HS-27A (cell line): ENCODE measurements at regions not wholly inside any gene's neighbourhood (a gene's known extent, or its start where the extent isn't known, plus 50 kb on each side); places are given as distances from the start of the nearest gene placed in this dataset.
"Not testable (repeated sequence)": the region's sequence is repeated elsewhere in the genome, so short reads cannot be mapped to it uniquely, and the experiment has no call there.

Source experiments
- DNase-seq: peaks from one replicate; pipeline ENCODE4 v3.0.0-alpha.2; 2012; ENCODE audit warnings: low read depth, missing footprints

DNA sequence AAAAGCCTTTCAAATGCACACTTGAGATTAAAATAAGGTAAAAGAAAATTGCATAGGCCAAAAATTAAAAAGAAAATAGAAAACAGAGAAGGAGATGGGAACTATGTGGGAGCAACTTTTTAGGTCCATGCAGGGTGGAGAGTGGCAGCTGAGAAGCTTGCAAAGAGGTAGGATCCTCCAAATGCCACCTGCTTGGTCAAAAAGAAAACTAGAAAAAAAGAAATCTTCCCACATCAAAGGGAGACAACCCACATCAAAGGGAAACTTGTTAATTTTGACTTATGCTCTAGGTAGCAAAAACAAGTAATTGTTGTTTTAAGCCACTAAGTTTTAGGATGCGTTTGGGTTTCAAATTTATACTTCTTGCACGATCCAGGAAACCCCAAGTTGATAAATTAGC lies 342.9 kb downstream of the IL20RB start:
- no peak for DNase-seq

GRCh38 chr3:137304313-137305056 lies 346.7 kb downstream of the IL20RB start:
- no peak for DNase-seq

DNA sequence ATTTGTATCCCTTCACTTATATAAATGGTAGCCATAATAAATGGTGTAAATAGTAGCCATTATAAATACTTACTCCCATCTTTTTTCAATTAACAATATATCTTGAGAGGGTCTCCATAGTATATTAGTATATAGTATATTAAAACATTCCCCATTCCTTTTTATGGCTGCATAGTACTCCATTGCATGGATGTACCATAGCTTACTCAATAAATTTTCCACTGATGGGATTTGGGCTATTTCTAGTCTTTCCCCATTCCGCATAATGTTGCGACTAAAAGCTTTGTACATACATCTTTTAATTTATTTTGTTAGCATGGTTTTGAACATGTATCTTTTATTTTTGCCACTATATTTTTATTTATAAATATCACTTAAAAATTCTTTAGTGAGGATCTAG lies 366.3 kb downstream of the IL20RB start:
- no peak for DNase-seq

GRCh38 chr3:137325170-137325569 lies 367.4 kb downstream of the IL20RB start:
- DNase-seq = no peak

GRCh38 chr3:137325934-137326333 lies 368.2 kb downstream of the IL20RB start:
- DNase-seq = no peak

- DNase-seq = no peak
Measured at GRCh38 chr3:137329594-137329993, 371.8 kb downstream of the IL20RB start.

- no peak for DNase-seq
Measured at GRCh38 chr3:137330246-137330645, 372.5 kb downstream of the IL20RB start.

DNA sequence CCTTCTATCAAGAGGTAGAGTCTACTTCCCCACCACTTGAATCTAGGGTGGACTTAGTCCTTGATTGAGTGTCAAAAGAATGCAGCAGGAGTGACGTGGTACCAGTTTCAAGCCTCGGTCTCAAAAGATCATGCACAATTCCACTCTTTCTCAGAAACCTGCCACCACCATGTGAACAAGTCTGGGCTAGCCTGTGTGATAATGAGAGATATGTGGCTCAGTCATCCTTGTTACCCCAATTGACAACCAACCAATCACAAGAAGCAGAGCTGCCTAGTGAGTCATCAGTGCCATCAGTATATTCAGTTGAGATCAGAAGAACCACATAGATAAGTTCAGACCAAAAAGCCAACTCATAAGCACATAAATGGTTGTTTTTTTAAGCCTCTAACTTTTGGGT lies 374.5 kb downstream of the IL20RB start:
- DNase-seq = no peak

GRCh38 chr3:137335478-137335877 lies 377.7 kb downstream of the IL20RB start:
- DNase-seq = no peak

DNA sequence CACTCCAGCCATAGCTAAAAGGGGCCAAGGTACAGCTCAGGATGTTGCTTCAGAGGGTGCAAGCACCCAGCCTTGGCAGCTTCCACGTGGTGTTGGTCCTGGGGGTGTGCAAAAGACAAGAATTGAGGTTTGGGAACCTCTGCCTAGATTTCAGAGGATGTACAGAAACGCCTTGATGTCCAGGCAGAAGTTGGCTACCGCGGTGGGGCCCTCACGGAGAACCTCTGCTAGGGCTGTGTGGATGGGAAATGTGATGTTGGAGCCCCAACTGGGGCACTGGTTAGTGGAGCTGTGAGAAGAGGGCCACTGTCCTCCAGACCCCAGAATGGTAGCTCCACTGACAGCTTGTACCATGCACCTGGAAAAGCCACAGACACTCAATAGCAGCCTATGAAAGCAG lies 380.6 kb downstream of the IL20RB start:
- not testable (repeated sequence) for DNase-seq

GRCh38 chr3:137343283-137343682 lies 385.5 kb downstream of the IL20RB start:
- no peak for DNase-seq

DNA sequence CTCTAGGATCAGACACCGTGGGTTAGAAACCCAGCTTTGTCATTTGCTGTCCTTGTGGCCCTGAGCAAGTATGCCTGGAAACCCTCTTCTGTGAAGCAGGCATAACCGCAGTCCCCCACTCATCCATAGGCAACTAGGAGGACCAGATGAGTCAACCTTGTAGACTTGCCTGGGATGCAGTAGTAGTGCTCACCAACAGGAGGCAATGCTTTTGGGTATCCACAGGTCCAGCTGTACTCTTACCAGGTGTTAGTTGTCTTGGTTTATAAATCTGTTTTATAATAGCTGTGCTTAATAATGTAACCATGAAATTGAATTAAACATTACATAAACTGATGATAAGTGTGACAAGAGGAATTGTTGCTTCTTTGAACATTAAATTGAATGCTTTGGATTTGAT lies 389.3 kb downstream of the IL20RB start:
- DNase-seq = no peak

DNA sequence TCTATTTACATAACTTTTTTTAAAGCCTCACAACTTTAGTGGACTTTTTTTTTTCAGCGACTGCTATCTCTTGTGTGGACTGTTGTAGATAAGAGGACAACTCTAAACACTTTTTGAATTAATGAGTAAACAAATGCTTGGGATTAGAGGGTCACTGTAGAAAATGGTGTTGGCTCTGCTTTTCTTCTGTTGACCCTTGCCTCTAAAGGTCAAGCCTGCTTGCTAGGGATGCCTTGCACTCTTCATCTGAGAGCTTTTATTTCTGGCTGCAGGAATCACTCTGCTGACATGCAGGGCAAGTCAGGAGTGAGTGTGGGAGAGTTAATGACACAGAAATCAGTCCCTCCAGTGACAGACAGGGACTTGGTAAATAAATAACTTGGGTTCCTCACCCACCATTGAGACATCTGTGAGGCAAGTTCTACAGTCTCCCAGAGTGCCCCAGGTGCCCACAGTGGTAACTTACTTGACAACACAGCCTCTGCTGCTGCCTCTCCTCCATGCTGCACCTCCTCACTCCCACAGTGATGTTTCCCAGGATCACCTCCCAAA lies 390.1 kb downstream of the IL20RB start:
- no peak for DNase-seq

DNA sequence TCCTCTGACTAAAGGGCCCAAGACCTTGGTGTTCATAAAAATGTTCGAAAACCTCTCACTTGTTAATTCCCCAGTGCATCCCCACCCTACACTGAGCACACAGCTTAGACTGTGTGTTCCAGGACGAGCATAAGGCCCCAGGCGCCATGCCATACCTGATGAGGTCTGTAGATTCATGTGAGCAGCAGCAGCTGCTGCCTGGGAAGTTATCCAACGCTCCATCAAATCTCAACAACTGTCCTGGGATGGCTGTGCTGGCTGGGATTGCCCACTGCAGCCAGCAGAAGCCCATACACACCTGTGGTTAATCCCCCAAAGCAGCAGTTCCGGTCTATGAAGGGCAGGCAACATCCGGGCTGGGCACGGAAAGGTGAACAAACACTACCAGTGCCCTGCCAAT lies 391.2 kb downstream of the IL20RB start:
- no peak for DNase-seq

GRCh38 chr3:137349557-137350348 lies 392.0 kb downstream of the IL20RB start:
- DNase-seq = no peak

- no peak for DNase-seq
Measured at GRCh38 chr3:137360531-137361201, 402.9 kb downstream of the IL20RB start.

DNA sequence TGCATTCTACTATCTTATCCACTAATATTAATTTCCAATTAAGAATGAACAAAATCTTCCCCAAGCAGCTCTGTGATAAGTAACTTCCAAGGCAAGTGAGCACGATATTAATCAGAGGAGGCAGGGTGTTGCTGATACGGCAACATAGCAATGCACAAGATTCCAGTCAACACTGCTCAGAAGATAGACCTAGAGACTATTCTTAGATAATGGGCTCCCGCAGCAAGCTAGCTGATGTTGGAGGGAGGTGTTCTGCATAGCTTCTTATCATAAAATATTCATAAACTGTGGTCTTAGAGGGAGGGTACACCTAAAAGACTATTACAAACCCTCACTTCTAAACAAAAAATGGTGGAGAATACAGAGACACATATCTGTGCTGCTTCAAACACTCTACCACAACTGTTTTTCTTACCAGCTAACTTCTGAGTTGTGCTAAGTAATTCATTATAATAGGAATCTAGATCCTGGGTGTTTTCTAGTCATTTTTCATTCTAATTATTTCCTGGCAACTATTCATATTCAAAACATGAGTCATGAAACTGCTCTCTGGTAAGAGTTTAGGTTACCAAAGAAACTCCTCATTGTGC lies 382.0 kb upstream of the SOX14 start:
- DNase-seq = no peak

- no peak for DNase-seq
Measured at GRCh38 chr3:137385922-137386321, 378.2 kb upstream of the SOX14 start.

DNA sequence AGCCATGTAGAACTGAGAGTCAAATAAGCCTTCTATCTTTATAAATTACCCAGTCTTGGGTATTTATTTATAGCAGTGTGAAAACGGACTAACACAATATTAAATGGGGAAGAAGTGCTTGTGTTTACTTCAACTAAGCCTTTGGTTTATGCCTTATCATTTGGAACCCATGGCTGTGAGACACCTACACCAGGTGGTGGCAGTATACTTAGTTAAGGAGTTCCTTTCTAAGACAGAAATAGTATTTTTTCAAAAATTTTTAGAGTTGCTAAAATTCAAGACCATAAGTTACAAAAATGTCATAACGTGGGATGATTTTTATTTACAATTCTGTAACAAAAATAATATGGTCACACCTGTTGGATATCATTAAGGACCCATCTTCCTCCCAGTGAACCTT lies 354.5 kb upstream of the SOX14 start:
- DNase-seq = no peak

- DNase-seq = no peak
Measured at GRCh38 chr3:137410028-137410427, 354.1 kb upstream of the SOX14 start.

- no peak for DNase-seq
Measured at GRCh38 chr3:137420198-137420995, 343.7 kb upstream of the SOX14 start.
